NOMO-1 treated with dmso at 0.1 percent for 144 hours (cell line): ENCODE measurements at regions not wholly inside any gene's neighbourhood (a gene's known extent, or its start where the extent isn't known, plus 50 kb on each side); places are given as distances from the start of the nearest gene placed in this dataset.

Experiments
- DNase-seq: peaks from one replicate; lab custom pipeline; 2025; ENCODE audit not compliant: unreplicated experiment; lab: John Stamatoyannopoulos, UW

- DNase-seq = no peak
These were observed 516.1 kb downstream of the ZIC1 start for GRCh38 chr3:147925272-147925671.

DNA sequence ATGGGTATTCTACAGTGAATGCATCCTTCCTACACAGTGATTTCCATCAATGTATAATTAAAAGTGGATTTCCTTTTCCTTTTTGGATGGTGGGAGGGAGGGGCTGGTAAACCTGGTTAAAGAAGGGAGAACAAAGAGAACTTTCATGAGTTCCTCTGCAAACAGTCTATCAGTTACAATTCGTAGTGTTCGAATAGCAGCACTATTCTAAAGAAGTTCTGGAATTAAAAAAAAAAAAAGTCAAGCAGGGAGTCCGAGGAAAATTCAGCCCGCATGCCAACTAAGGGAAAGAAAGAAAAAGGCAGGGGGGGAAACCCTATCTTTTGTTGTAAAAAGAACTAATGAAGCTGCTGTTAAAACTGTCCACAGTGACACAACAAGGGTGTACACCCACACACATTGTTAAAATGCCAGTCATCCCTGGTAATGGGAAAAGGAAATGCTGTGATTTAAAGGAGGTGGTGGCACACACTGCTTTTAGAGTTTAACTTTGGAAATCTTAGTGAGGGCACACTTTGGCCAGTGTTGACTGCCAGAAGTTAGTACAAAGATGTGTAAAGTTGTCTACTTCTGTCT, 521.2 kb downstream of the ZIC1 start:
- no peak for DNase-seq

- no peak for DNase-seq
These were observed 525.5 kb downstream of the ZIC1 start for GRCh38 chr3:147934451-147935180.

DNA sequence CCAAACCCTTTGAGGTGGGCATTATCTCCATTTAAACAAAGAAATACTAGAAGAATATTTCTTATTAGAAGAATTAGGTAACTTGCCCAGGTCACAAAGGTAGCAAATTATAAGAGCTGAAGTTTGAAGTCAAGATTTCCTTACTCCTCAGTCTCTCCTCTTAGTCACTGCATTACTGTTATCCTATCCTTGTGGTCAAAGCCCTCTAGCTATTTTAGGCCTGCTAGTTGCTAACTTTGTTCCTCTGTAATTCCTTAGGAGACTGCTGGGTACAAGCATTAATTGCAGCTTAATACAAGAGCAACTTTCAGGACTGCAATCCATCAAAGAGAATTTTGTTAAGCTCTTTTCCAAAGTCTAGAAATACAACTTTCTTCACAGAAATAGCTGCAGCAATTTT, 528.2 kb downstream of the ZIC1 start:
- DNase-seq = no peak

DNA sequence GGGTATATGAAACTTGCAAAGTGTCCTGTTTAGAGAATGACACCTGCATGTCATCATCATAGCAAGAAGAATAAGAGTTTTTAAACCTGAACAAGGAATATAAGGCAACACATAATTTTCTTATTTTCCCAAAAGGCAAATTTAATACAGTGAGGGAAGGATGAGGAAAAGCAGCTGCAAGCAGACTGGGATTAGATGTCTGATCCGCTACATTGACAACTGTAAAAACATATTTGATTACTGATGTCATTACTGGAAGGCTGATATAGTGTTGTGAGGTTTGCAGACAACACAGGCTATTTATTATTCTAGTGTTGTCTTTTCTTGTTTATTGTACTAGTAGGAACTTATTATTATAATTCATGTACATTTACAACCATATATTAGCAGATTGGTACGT, 528.7 kb downstream of the ZIC1 start:
- no peak for DNase-seq

DNA sequence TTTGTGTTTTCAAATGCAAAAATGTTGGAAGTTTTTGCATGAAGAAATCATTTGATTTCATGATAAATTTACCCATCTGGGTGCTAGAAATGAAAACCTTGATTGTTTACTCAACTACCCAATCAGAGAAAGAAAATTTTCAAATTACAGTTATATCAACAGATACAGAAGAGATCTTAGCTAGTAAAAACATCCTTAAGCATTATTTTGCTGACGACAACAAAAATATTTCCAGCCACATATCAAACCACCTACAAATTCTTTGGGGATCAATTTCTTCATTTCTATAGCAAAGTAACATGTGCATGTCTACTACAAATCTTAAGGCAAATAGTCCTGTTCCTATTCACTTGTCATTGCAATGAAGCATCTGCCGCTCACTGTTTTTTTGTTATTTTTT, 530.3 kb downstream of the ZIC1 start:
- DNase-seq = no peak

DNA sequence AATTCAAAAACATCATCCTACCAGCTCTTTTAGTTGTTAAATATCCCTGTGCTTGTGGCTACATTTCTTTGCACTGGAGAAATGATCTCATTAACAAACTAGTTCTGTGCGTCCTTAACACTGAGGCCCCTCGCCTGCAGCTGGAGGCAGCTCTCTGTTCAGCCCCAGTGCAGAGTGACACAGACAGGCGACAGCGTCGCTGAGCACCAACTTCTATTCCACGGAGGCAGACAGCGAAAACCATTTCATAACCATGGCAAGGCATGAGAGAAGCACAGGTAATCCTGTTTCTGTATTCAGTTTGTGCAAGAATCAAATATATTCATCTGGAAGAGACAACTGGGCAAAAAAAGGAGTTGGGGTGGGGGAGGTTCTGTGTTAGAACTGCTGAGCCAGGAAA, 530.7 kb downstream of the ZIC1 start:
- DNase-seq = no peak

GRCh38 chr3:147940405-147941193, 531.4 kb downstream of the ZIC1 start:
- DNase-seq = no peak

DNA sequence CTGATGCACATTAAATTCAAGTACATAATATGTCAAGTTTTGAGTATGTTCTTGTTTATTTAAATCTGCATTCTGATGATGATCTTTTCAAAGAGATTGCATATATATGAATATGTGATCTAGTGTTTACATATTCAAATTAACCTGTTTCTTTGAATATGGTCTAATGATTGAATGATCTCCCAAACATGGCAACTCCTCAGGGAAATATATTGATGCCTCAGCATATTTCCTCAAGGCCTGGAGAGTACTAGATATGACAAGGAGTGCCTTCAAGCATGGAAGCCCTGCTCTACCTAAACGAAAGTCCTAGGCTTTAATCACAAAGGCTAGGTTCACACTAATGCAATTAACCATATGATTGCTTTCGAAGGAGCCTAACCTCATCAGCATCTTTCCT, 532.8 kb downstream of the ZIC1 start:
- no peak for DNase-seq

DNA sequence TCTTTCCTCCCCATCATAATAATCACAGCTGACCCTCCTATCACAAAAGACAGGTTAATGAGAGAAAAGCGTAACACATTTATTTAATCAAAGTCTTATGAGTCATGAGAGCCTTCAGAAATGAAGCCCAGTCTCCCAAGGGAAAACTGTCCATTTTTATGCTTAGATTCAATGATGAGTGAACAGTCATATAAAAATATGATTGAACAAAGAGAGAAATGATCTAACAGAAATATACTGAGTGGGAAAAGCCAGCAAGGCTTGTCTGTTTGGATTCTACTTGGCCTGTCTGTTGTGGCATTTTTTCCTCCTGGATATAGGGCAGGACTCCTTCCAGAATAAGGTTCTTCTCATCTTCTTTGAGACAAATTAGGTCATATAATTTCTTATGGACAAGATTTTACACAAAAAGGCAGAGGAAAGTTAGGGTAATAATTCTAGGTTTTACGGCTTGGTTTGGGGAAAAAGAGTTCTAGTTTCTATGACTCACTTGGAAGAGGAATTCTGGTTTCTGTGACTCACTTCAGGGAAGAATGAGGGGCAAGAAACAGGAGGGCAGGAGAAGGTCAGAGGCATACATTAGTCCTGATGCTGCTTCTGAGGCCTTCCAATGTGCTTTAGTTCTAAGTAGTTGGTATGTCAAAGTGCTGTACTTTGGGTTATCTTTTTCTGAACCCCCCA, 534.2 kb downstream of the ZIC1 start:
- DNase-seq = no peak

GRCh38 chr3:147945968-147946519, 536.9 kb downstream of the ZIC1 start:
- peak; percentile 2 for DNase-seq

GRCh38 chr3:147956615-147957014, 547.5 kb downstream of the ZIC1 start:
- DNase-seq = no peak

- DNase-seq = no peak
These were observed 549.6 kb downstream of the ZIC1 start for GRCh38 chr3:147958754-147959153.

- no peak for DNase-seq
These were observed 551.6 kb downstream of the ZIC1 start for GRCh38 chr3:147960786-147961185.

- DNase-seq = no peak
These were observed 553.4 kb downstream of the ZIC1 start for GRCh38 chr3:147962408-147963164.

DNA sequence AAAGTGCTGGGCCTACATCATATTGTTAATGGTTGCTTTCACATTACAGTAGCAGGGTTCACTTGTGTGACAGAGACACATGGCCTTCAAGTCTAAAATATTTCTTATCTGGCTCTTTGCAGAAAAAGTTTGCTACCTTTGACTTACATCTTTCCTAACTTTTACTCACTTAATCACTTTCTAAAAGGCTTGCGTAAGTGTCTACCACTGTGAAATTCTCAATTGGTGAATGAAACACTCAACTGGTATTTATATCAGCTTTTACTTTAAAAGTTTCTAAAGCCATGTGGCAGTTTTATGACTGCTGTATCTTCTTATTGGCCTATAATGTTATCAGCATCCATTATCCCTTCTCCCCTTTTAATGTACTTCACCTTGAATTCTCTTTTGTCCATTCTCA, 554.5 kb downstream of the ZIC1 start:
- no peak for DNase-seq

DNA sequence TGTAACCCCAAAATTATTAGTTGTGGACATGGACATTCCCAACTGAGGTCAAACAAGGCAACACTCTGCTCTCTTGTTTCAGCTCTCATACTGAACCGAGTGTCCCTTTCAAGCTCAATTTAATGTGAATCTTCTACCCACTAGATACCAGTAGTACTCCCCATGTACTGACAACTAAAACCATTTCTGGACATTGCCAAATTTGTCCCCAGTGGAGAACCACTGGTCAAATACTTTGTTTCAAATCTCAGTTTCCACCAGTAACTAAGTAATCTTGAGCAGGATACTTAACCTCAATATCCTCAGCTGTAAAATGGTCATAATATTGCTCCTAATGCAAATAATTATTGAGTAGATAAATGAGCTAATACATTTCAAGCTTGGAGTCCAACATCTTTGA, 566.0 kb downstream of the ZIC1 start:
- no peak for DNase-seq

DNA sequence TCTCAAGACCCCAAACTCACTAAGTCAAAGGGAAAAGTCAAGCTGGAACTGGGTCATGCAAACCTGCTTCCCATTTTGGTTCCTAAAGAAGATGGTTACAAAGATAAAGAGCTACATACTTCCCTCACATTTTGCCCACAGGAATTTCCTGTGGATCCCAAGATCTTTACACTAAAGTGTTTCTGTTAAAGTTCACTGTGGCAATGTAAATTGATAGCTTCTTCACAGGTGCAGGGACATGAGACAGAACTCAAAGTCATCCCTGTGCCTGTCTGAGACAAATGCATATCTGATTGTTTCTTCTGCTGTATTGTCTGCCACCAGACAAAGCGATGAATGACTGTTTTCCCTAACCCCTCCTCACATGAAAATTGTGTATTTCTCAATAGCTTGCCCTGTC, 567.8 kb downstream of the ZIC1 start:
- DNase-seq = no peak

GRCh38 chr3:147987549-147987948, 578.4 kb downstream of the ZIC1 start:
- DNase-seq = no peak

DNA sequence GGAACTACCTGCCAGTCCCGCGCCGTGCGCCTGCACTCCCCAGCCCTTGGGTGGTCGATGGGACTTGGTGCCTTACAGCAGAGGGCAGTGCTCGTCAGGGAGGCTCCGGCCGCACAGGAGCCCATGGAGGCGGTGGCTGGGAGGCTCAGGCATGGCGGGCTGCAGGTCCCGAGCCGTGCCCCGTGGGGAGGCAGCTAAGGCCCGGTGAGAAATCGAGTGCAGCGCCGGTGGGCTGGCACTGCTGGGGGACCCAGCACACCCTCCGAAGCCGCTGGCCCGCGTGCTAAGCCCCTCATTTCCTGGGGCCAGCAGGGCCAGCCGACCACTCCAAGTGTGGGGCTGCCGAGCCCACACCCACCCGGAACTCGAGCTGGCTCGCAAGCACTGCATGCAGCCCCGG, 580.2 kb downstream of the ZIC1 start:
- DNase-seq = no peak
